GM18907 (cell line): ENCODE measurements at regions not wholly inside any gene's neighbourhood (a gene's known extent, or its start where the extent isn't known, plus 50 kb on each side); places are given as distances from the start of the nearest gene placed in this dataset.
"Not testable (repeated sequence)": the region's sequence is repeated elsewhere in the genome, so short reads cannot be mapped to it uniquely, and the experiment has no call there.

Source experiments
- ATAC-seq: cut with Tn5 transposase; IDR thresholded peaks from one replicate; pipeline ENCODE4 v1.9.1; 2021; ENCODE audit warnings: mild to moderate bottlenecking, moderate library complexity; ENCODE audit not compliant: unreplicated experiment

GRCh38 chr5:7202846-7203245 is 193.1 kb upstream of the ADCY2 start:
- ATAC-seq = no peak

- no peak for ATAC-seq
Measured at GRCh38 chr5:7207979-7208378, 188.0 kb upstream of the ADCY2 start.

- no peak for ATAC-seq
Measured at GRCh38 chr5:7208938-7209337, 187.0 kb upstream of the ADCY2 start.

GRCh38 chr5:7209658-7210057 is 186.3 kb upstream of the ADCY2 start:
- ATAC-seq = no peak

GRCh38 chr5:7210549-7210948 is 185.4 kb upstream of the ADCY2 start:
- ATAC-seq = no peak

GRCh38 chr5:7213525-7213924 is 182.4 kb upstream of the ADCY2 start:
- ATAC-seq = no peak

GRCh38 chr5:7214906-7215416 is 181.0 kb upstream of the ADCY2 start:
- ATAC-seq = no peak

- ATAC-seq = no peak
Measured at GRCh38 chr5:7218141-7218540, 177.8 kb upstream of the ADCY2 start.

- no peak for ATAC-seq
Measured at GRCh38 chr5:7220156-7220555, 175.8 kb upstream of the ADCY2 start.

GRCh38 chr5:7221041-7221440 is 174.9 kb upstream of the ADCY2 start:
- no peak for ATAC-seq

GRCh38 chr5:7225826-7226225 is 170.1 kb upstream of the ADCY2 start:
- ATAC-seq = no peak

GRCh38 chr5:7242118-7242710 is 153.7 kb upstream of the ADCY2 start:
- ATAC-seq = no peak

GRCh38 chr5:7244208-7244607 is 151.7 kb upstream of the ADCY2 start:
- ATAC-seq = no peak

GRCh38 chr5:7245121-7245651 is 150.8 kb upstream of the ADCY2 start:
- no peak for ATAC-seq

GRCh38 chr5:7246287-7246686 is 149.7 kb upstream of the ADCY2 start:
- ATAC-seq = no peak

- no peak for ATAC-seq
Measured at GRCh38 chr5:7250004-7250403, 145.9 kb upstream of the ADCY2 start.

- ATAC-seq = no peak
Measured at GRCh38 chr5:7250611-7251010, 145.3 kb upstream of the ADCY2 start.

- ATAC-seq = no peak
Measured at GRCh38 chr5:7251132-7251531, 144.8 kb upstream of the ADCY2 start.

GRCh38 chr5:7261049-7261448 is 134.9 kb upstream of the ADCY2 start:
- no peak for ATAC-seq

GRCh38 chr5:7261900-7262299 is 134.0 kb upstream of the ADCY2 start:
- no peak for ATAC-seq

GRCh38 chr5:7263398-7264015 is 132.4 kb upstream of the ADCY2 start:
- ATAC-seq = not testable (repeated sequence)

- not testable (repeated sequence) for ATAC-seq
Measured at GRCh38 chr5:7265776-7266175, 130.2 kb upstream of the ADCY2 start.
